ENCODE measurements at regions not wholly inside any gene's neighbourhood (a gene's known extent, or its start where the extent isn't known, plus 50 kb on each side); places are given as distances from the start of the nearest gene placed in this dataset.
"Not testable (repeated sequence)": the region's sequence is repeated elsewhere in the genome, so short reads cannot be mapped to it uniquely, and the experiment has no call there.

GRCh38 chr5:103981592-103981991 lies 419.0 kb upstream of the NUDT12 start:
- TF ChIP-seq CTCF (IDR thresholded peaks at IDR 0.05; ENCODE audit: insufficient read depth, low read length, poor library complexity, severe bottlenecking): no peak
- Histone ChIP-seq H3K36me3 (ENCODE audit: control insufficient read depth, insufficient read depth, low read length) (no peaks in the 10 kb centered on the region), H3K4me3 (ENCODE audit: low read depth, low read length) (no peak overlapping the region), H3K27me3 (ENCODE audit: control insufficient read depth, insufficient read depth, low read length) (no peaks in the 10 kb centered on the region)
- no peak for DNase-seq (ENCODE audit: low read depth)

- no peaks in the 10 kb centered on the region for H3K27me3 ChIP-seq (ENCODE audit: control insufficient read depth, insufficient read depth, low read length)
- H3K36me3 ChIP-seq (ENCODE audit: control insufficient read depth, insufficient read depth, low read length): no peaks in the 10 kb centered on the region
- TF ChIP-seq CTCF (IDR thresholded peaks at IDR 0.05; ENCODE audit: insufficient read depth, low read length, poor library complexity, severe bottlenecking): peak; percentile 11
- DNase-seq (ENCODE audit: low read depth): no peak
- no peak overlapping the region for H3K4me3 ChIP-seq (ENCODE audit: low read depth, low read length)
These were observed 411.1 kb upstream of the NUDT12 start for GRCh38 chr5:103973669-103974068.

GRCh38 chr5:103966295-103966694 lies 403.7 kb upstream of the NUDT12 start:
- not testable (repeated sequence) for H3K36me3 ChIP-seq (ENCODE audit: control insufficient read depth, insufficient read depth, low read length); H3K4me3 ChIP-seq (ENCODE audit: low read depth, low read length); H3K27me3 ChIP-seq (ENCODE audit: control insufficient read depth, insufficient read depth, low read length); DNase-seq (ENCODE audit: low read depth)

- no peak for TF ChIP-seq CTCF (IDR thresholded peaks at IDR 0.05; ENCODE audit: insufficient read depth, low read length, poor library complexity, severe bottlenecking)
- DNase-seq (ENCODE audit: low read depth): no peak
- no peaks in the 10 kb centered on the region for H3K36me3 ChIP-seq (ENCODE audit: control insufficient read depth, insufficient read depth, low read length)
- no peaks in the 10 kb centered on the region for H3K27me3 ChIP-seq (ENCODE audit: control insufficient read depth, insufficient read depth, low read length)
- H3K4me3 ChIP-seq (ENCODE audit: low read depth, low read length): no peak overlapping the region
These were observed 399.4 kb upstream of the NUDT12 start for GRCh38 chr5:103962023-103962422.

- Histone ChIP-seq H3K36me3 (ENCODE audit: control insufficient read depth, insufficient read depth, low read length) (no peaks in the 10 kb centered on the region), H3K27me3 (ENCODE audit: control insufficient read depth, insufficient read depth, low read length) (no peaks in the 10 kb centered on the region), H3K4me3 (ENCODE audit: low read depth, low read length) (no peak overlapping the region)
- DNase-seq (ENCODE audit: low read depth): no peak
- no peak for TF ChIP-seq CTCF (IDR thresholded peaks at IDR 0.05; ENCODE audit: insufficient read depth, low read length, poor library complexity, severe bottlenecking)
These were observed 391.2 kb upstream of the NUDT12 start for GRCh38 chr5:103953601-103954382.

GRCh38 chr5:103951776-103952175 lies 389.2 kb upstream of the NUDT12 start:
- no peak for DNase-seq (ENCODE audit: low read depth)
- H3K36me3 ChIP-seq (ENCODE audit: control insufficient read depth, insufficient read depth, low read length): no peaks in the 10 kb centered on the region
- TF ChIP-seq CTCF (IDR thresholded peaks at IDR 0.05; ENCODE audit: insufficient read depth, low read length, poor library complexity, severe bottlenecking): no peak
- H3K4me3 ChIP-seq (ENCODE audit: low read depth, low read length): no peak overlapping the region
- no peaks in the 10 kb centered on the region for H3K27me3 ChIP-seq (ENCODE audit: control insufficient read depth, insufficient read depth, low read length)
